H1 (cell line): ENCODE measurements at regions not wholly inside any gene's neighbourhood (a gene's known extent, or its start where the extent isn't known, plus 50 kb on each side); places are given as distances from the start of the nearest gene placed in this dataset.

ENCODE experiments used
- CTCF ChIA-PET: fragments of 300-600 bp; sonication (Branson Sonifier 250); formaldehyde crosslinking; loops from one replicate; lab custom pipeline; 2021; ENCODE audit not compliant: partially characterized antibody; lab: Charles Lee
- POLR2A ChIA-PET: fragments of 300-600 bp; sonication (Branson Sonifier 250); formaldehyde crosslinking; loops from one replicate; lab custom pipeline; 2021; ENCODE audit warnings: inconsistent platforms; ENCODE audit not compliant: partially characterized antibody; lab: Charles Lee
- DNase-seq, 2 experiments: peaks; one replicate each; pipeline versions ENCODE4 v3.0.0 to v3.0.0-alpha.2; 2010 to 2022; ENCODE audit warnings: low spot score in 2 of 2, low read depth in 1 of 2, mixed read lengths in 1 of 2
- FAIRE-seq: peaks from 2 replicates; lab custom pipeline; 2011; peaks lifted over from hg19 to GRCh38; lab: Jason Lieb, UNC
- H2AFZ ChIP-seq: 2 replicates; pipeline ENCODE4 v1.8.1; 2012; ENCODE audit warnings: low read length, inconsistent platforms
- H2AK5ac ChIP-seq: 2 replicates; pipeline ENCODE4 v1.6.1; 2013; ENCODE audit warnings: low read depth, low read length
- H2BK120ac ChIP-seq: replicated peaks from 2 replicates; pipeline ENCODE3; 2013; ENCODE audit warnings: low read depth, low read length, inconsistent platforms
- H2BK12ac ChIP-seq: 2 replicates; pipeline ENCODE4 v1.6.1; 2013; ENCODE audit warnings: low read depth, low read length
- H2BK15ac ChIP-seq: 2 replicates; pipeline ENCODE4 v1.6.1; 2013; ENCODE audit warnings: low read length
- H2BK20ac ChIP-seq: 2 replicates; pipeline ENCODE4 v1.6.1; 2013; ENCODE audit warnings: low read length
- H2BK5ac ChIP-seq: 2 replicates; pipeline ENCODE4 v1.6.1; 2013; ENCODE audit warnings: low read depth, low read length
- H3K14ac ChIP-seq: 2 replicates; pipeline ENCODE4 v1.6.1; 2013; ENCODE audit warnings: inconsistent platforms; ENCODE audit not compliant: insufficient read length
- H3K18ac ChIP-seq: 2 replicates; pipeline ENCODE4 v1.6.1; 2013; ENCODE audit warnings: low read length; ENCODE audit errors: extremely low read depth
- H3K23ac ChIP-seq: 2 replicates; pipeline ENCODE4 v1.6.1; 2013; ENCODE audit warnings: inconsistent platforms; ENCODE audit not compliant: insufficient read length
- H3K23me2 ChIP-seq: 2 replicates; pipeline ENCODE4 v1.6.1; 2013; ENCODE audit warnings: low read depth, low read length
- H3K27ac ChIP-seq: 2 replicates; pipeline ENCODE4 v1.6.1; 2011; ENCODE audit warnings: low read depth, low read length, inconsistent platforms
- H3K27me3 ChIP-seq, 4 experiments: replicated peaks in 1 of 4; 1 replicate in 1 of 4; 2 replicates in 3 of 4; pipeline versions ENCODE4 v1.6.1 to v1.8.1; 2011 to 2013; ENCODE audit warnings: low read length in 3 of 4, mild to moderate bottlenecking in 3 of 4, inconsistent platforms in 2 of 4, mixed read lengths in 2 of 4, moderate library complexity in 1 of 4; ENCODE audit not compliant: control insufficient read depth in 3 of 4, insufficient read depth in 3 of 4; ENCODE audit errors: extremely low read depth in 1 of 4
- H3K36me3 ChIP-seq, 4 experiments: 2 replicates each; pipeline versions ENCODE4 v1.6.1 to v1.8.1; 2011 to 2013; ENCODE audit warnings: mild to moderate bottlenecking in 4 of 4, low read length in 3 of 4, moderate library complexity in 2 of 4, control low read depth in 1 of 4, inconsistent platforms in 1 of 4; ENCODE audit not compliant: insufficient read depth in 4 of 4, control insufficient read depth in 2 of 4
- H3K4ac ChIP-seq: replicated peaks from 2 replicates; pipeline ENCODE3; 2013; ENCODE audit warnings: low read length, low read depth, mixed read lengths, inconsistent platforms; ENCODE audit not compliant: insufficient read length
- H3K4me1 ChIP-seq, 4 experiments: replicated peaks in 1 of 4; 1 replicate in 1 of 4; 2 replicates in 3 of 4; pipeline versions ENCODE4 v1.6.1 to v1.8.1; 2011 to 2013; ENCODE audit warnings: low read length in 3 of 4, inconsistent platforms in 2 of 4, mixed read lengths in 1 of 4; ENCODE audit not compliant: insufficient read depth in 4 of 4, control insufficient read depth in 3 of 4
- H3K4me2 ChIP-seq, 2 experiments: 2 replicates each; pipeline versions ENCODE4 v1.6.1 to v1.8.1; 2011 to 2013; ENCODE audit warnings: low read depth in 2 of 2, low read length in 2 of 2, control low read depth in 1 of 2, inconsistent platforms in 1 of 2, mild to moderate bottlenecking in 1 of 2; ENCODE audit not compliant: insufficient read depth in 1 of 2
- H3K4me3 ChIP-seq, 4 experiments: fragments of 200-600, 300-600 bp in 1 of 4; sonication (generic), shearing (Covaris generic), sonication (Bioruptor Twin) in 1 of 4; 2 replicates each; pipeline versions ENCODE4 v1.5.1 to v1.8.1; 2011 to 2016; ENCODE audit warnings: low read length in 4 of 4, low read depth in 3 of 4, control low read depth in 2 of 4, inconsistent platforms in 2 of 4, mild to moderate bottlenecking in 2 of 4, mixed read lengths in 1 of 4, moderate library complexity in 1 of 4; ENCODE audit not compliant: insufficient read depth in 2 of 4; ENCODE audit errors: extremely low read depth in 1 of 4
- H3K56ac ChIP-seq: replicated peaks from 2 replicates; pipeline ENCODE3; 2013; ENCODE audit warnings: low read depth, mild to moderate bottlenecking, mixed read lengths, low read length, inconsistent platforms; ENCODE audit not compliant: insufficient read length
- H3K79me1 ChIP-seq: 2 replicates; pipeline ENCODE4 v1.6.1; 2013; ENCODE audit warnings: low read depth, low read length, control low read depth
- H3K79me2 ChIP-seq, 2 experiments: 2 replicates each; pipeline versions ENCODE4 v1.6.1 to v1.8.1; 2012 to 2013; ENCODE audit warnings: low read length in 2 of 2, mild to moderate bottlenecking in 2 of 2, inconsistent platforms in 1 of 2; ENCODE audit not compliant: insufficient read depth in 2 of 2, control insufficient read depth in 1 of 2
- H3K9ac ChIP-seq, 4 experiments: replicated peaks in 1 of 4; 1 replicate in 1 of 4; 2 replicates in 3 of 4; pipeline versions ENCODE4 v1.6.1 to v1.8.1; 2011 to 2013; ENCODE audit warnings: low read depth in 3 of 4, low read length in 3 of 4, control low read depth in 2 of 4, mild to moderate bottlenecking in 2 of 4, moderate library complexity in 2 of 4, inconsistent platforms in 1 of 4; ENCODE audit errors: extremely low read depth in 1 of 4
- H3K9me3 ChIP-seq, 2 experiments: 2 replicates each; pipeline versions ENCODE4 v1.6.1 to v1.8.1; 2012 to 2013; ENCODE audit warnings: mild to moderate bottlenecking in 2 of 2, moderate library complexity in 2 of 2, control low read depth in 1 of 2, inconsistent platforms in 1 of 2, low read depth in 1 of 2, low read length in 1 of 2, mixed read lengths in 1 of 2; ENCODE audit not compliant: insufficient read depth in 2 of 2
- H4K20me1 ChIP-seq, 2 experiments: replicated peaks in 1 of 2; 2 replicates each; pipeline versions ENCODE3 to v1.8.1; 2011 to 2013; ENCODE audit warnings: inconsistent platforms in 2 of 2, low read length in 2 of 2, mild to moderate bottlenecking in 1 of 2; ENCODE audit not compliant: insufficient read depth in 2 of 2, control insufficient read depth in 1 of 2
- H4K5ac ChIP-seq: 2 replicates; pipeline ENCODE4 v1.6.1; 2013; ENCODE audit warnings: low read length, low read depth, mixed read lengths, inconsistent platforms; ENCODE audit not compliant: insufficient read length
- H4K8ac ChIP-seq: 2 replicates; pipeline ENCODE4 v1.8.0; 2013; ENCODE audit warnings: mild to moderate bottlenecking, moderate library complexity, low read length, inconsistent platforms; ENCODE audit not compliant: insufficient read depth; ENCODE audit errors: extremely low read depth
- H4K91ac ChIP-seq: replicated peaks from 2 replicates; pipeline ENCODE3; 2013; ENCODE audit warnings: low read length, mixed read lengths, inconsistent platforms; ENCODE audit not compliant: insufficient read length
- BACH1 ChIP-seq: IDR thresholded peaks from 2 replicates; pipeline ENCODE4 v1.6.1; 2012; ENCODE audit warnings: low read length, improper control_type of control experiment
- GABPA ChIP-seq: IDR thresholded peaks from 2 replicates; pipeline ENCODE4 v1.6.1; 2011; ENCODE audit warnings: mild to moderate bottlenecking, low read length, moderate library complexity, borderline replicate concordance; ENCODE audit not compliant: insufficient read depth
- HDAC2 ChIP-seq, 2 experiments: fragments of 300-600 bp in 1 of 2; sonication (generic) in 1 of 2; IDR thresholded peaks; 2 replicates each; pipeline ENCODE4 v1.6.1; 2011 to 2012; ENCODE audit warnings: low read depth in 2 of 2, low read length in 2 of 2, mild to moderate bottlenecking in 2 of 2, moderate library complexity in 2 of 2, borderline replicate concordance in 1 of 2, inconsistent platforms in 1 of 2
- KDM5A ChIP-seq: fragments of 200-600 bp; IDR thresholded peaks from 2 replicates; pipeline ENCODE4 v1.7.1; 2012; ENCODE audit warnings: mild to moderate bottlenecking, low read length, inconsistent platforms, mixed read lengths
- NANOG ChIP-seq: IDR thresholded peaks from 2 replicates; pipeline ENCODE4 v1.6.1; 2011; ENCODE audit warnings: low read length, low read depth, mild to moderate bottlenecking, inconsistent platforms; ENCODE audit not compliant: insufficient read depth, poor library complexity, severe bottlenecking
- PHF8 ChIP-seq: fragments of 200-600 bp; sonication (generic); conservative IDR thresholded peaks from 2 replicates; pipeline ENCODE4 v1.7.1; 2012; ENCODE audit warnings: low read depth, mild to moderate bottlenecking, inconsistent platforms, low read length, moderate library complexity
- POLR2AphosphoS5 ChIP-seq: IDR thresholded peaks from 2 replicates; pipeline ENCODE4 v1.6.1; 2011; ENCODE audit warnings: low read depth, low read length
- POU5F1 ChIP-seq: IDR thresholded peaks from 2 replicates; pipeline ENCODE4 v1.6.1; 2011; ENCODE audit warnings: low read depth, mild to moderate bottlenecking, low read length, moderate library complexity
- RNF2 ChIP-seq: fragments of 200-900, 300-1000 bp; sonication (generic); IDR thresholded peaks from 2 replicates; pipeline ENCODE4 v1.7.1; 2016; ENCODE audit warnings: borderline replicate concordance, low read depth, mild to moderate bottlenecking, antibody characterized with exemption, low read length; ENCODE audit not compliant: poor library complexity, severe bottlenecking; ENCODE audit errors: missing control alignments
- SAP30 ChIP-seq: fragments of 300-600 bp; sonication (generic); IDR thresholded peaks from 2 replicates; pipeline ENCODE4 v1.7.1; 2012; ENCODE audit warnings: low read length, moderate library complexity, mild to moderate bottlenecking, inconsistent platforms; ENCODE audit not compliant: insufficient read depth, insufficient replicate concordance
- SIX5 ChIP-seq: IDR thresholded peaks from 2 replicates; pipeline ENCODE4 v1.6.1; 2011; ENCODE audit warnings: mild to moderate bottlenecking, low read depth, low read length
- TAF7 ChIP-seq: optimal IDR thresholded peaks from 2 replicates; pipeline ENCODE3; 2011; ENCODE audit warnings: low read depth, mild to moderate bottlenecking, inconsistent platforms, low read length, moderate library complexity, borderline replicate concordance
- YY1 ChIP-seq: IDR thresholded peaks from 2 replicates; pipeline ENCODE4 v1.6.1; 2011; ENCODE audit warnings: low read depth, mild to moderate bottlenecking, low read length
- WGBS, 2 experiments: shearing (Covaris generic) in 1 of 2; methylation state at CpG; one replicate each; pipeline versions ENCODE4 v1.1.6 to v1.1.7; 2013 to 2015; ENCODE audit warnings: low lambda C conversion rate in 2 of 2, mixed read lengths in 2 of 2, inconsistent platforms in 1 of 2, low coverage in 1 of 2, missing lambda C conversion rate in 1 of 2; ENCODE audit not compliant: insufficient replicate concordance in 2 of 2, insufficient coverage in 1 of 2, insufficient read length in 1 of 2; ENCODE audit errors: extremely low coverage in 1 of 2, missing lambda C conversion rate in 1 of 2; 5-methylcytosine and 5-hydroxymethylcytosine counted together
- TF ChIP-seq, protein P1 (sequence below): IDR thresholded peaks from 2 replicates; pipeline ENCODE4 v1.6.1; 2012; ENCODE audit warnings: inconsistent platforms

DNA sequence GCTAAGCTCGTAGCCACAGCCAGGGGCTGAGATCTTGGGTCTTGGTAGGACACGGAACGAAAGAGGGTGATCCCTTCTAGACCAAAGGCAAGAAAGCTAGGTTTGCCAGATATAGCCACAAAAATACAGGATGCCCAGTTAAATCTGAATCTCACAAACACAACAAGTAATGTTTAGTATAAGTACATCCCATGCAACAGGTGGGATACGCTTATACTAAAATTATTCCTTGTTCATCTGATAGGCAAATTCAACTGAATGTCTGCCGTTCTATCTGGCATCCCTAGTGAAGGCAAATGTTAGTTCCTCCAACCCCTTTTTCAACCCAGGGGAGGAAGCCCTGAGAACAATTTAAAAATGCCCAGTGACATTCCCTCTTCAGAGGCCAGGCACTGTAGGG is 131.1 kb upstream of the MGMT start:
- H3K9me3 ChIP-seq, result no peaks in the 10 kb centered on the region
- WGBS, 2 experiments, result 90% methylated on average over 5 of the region's 5 CpGs; no CpG with 5 or more reads in 1 of the 2 experiments
- no peak overlapping the region for H2BK5ac ChIP-seq
- no peak overlapping the region for H3K4ac ChIP-seq
- H3K4me1 ChIP-seq, result peaks cover 0 to 2% (median 0%) of the 10 kb centered on the region in 4 experiments; a peak in 2 of 7 replicates
- no peak overlapping the region for H3K23ac ChIP-seq
- no peak overlapping the region for H2BK15ac ChIP-seq
- no peak overlapping the region for H2BK20ac ChIP-seq
- H4K91ac ChIP-seq, result no peak overlapping the region
- POLR2A ChIA-PET, result no interaction called here
- CTCF ChIA-PET, result interaction anchor here (0.5 to 1.2 kb wide), 6 partner anchors 13 to 341 kb away, joined by 3 to 4 read pairs (median 3); no protein-coding TSS in a partner anchor
- H3K27ac ChIP-seq, result no peak overlapping the region
- DNase-seq (no peak), FAIRE-seq (no peak)
- no peaks in the 10 kb centered on the region for H4K20me1 ChIP-seq
- no peaks in the 10 kb centered on the region for H3K23me2 ChIP-seq
- H2AK5ac ChIP-seq, result no peak overlapping the region
- no peak overlapping the region for H2BK12ac ChIP-seq
- no peak overlapping the region for H3K4me2 ChIP-seq
- H3K18ac ChIP-seq, result no peak overlapping the region
- no peak overlapping the region for H3K9ac ChIP-seq
- H3K27me3 ChIP-seq, result no peaks in the 10 kb centered on the region
- no peak overlapping the region for H2AFZ ChIP-seq
- no peak overlapping the region for H3K56ac ChIP-seq
- no peaks in the 10 kb centered on the region for H3K79me1 ChIP-seq
- H2BK120ac ChIP-seq, result no peak overlapping the region
- H3K79me2 ChIP-seq, result no peaks in the 10 kb centered on the region
- no peak overlapping the region for H3K14ac ChIP-seq
- no peak overlapping the region for H4K5ac ChIP-seq
- no peaks in the 10 kb centered on the region for H3K36me3 ChIP-seq
- H3K4me3 ChIP-seq, result no peak overlapping the region
- no peak overlapping the region for H4K8ac ChIP-seq
- no peak for TF ChIP-seq NANOG
- TF ChIP-seq KDM5A, result no peak
- TF ChIP-seq TAF7, result no peak
- no peak for TF ChIP-seq PHF8
- no peak for TF ChIP-seq BACH1
- TF ChIP-seq HDAC2 (IDR thresholded peaks at IDR 0.05; ENCODE audit: borderline replicate concordance in 1 of 2, low read depth in 2 of 2, low read length in 2 of 2), result no peak
- TF ChIP-seq POU5F1, result no peak
- no peak for TF ChIP-seq RNF2
- no peak for TF ChIP-seq SAP30
- TF ChIP-seq POLR2AphosphoS5, result no peak
- TF ChIP-seq, protein P1, sequence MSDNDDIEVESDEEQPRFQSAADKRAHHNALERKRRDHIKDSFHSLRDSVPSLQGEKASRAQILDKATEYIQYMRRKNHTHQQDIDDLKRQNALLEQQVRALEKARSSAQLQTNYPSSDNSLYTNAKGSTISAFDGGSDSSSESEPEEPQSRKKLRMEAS, result no peak
- TF ChIP-seq YY1, result no peak
- TF ChIP-seq SIX5, result no peak
- TF ChIP-seq GABPA, result no peak
